AG04449 (cell line): ENCODE measurements at regions not wholly inside any gene's neighbourhood (a gene's known extent, or its start where the extent isn't known, plus 50 kb on each side); places are given as distances from the start of the nearest gene placed in this dataset.

ENCODE experiments used
- CTCF ChIA-PET: fragments of 350-600 bp; formaldehyde crosslinking; extraction: SDS; loops from one replicate; lab custom pipeline; 2021; ENCODE audit warnings: antibody characterized with exemption; lab: Yijun Ruan, JAX
- POLR2A ChIA-PET: fragments of 400-600, 350-600 bp; formaldehyde crosslinking; extraction: SDS; loops from one replicate; lab custom pipeline; 2020; ENCODE audit warnings: antibody characterized with exemption, inconsistent platforms; lab: Yijun Ruan, JAX
- DNase-seq: peaks from one replicate; pipeline ENCODE4 v3.0.0-alpha.2; 2010; ENCODE audit warnings: low read depth, low spot score
- H3K4me3 ChIP-seq: 2 replicates; pipeline ENCODE4 v1.5.1; 2011; ENCODE audit warnings: low read depth, mild to moderate bottlenecking, control low read depth, low read length
- TF ChIP-seq, protein P1 (sequence below): IDR thresholded peaks from one replicate; pipeline ENCODE4 v1.5.1; 2011; ENCODE audit warnings: mild to moderate bottlenecking, moderate library complexity, low read length, control low read depth, inconsistent platforms; ENCODE audit not compliant: insufficient read depth; ENCODE audit errors: missing control alignments

DNA sequence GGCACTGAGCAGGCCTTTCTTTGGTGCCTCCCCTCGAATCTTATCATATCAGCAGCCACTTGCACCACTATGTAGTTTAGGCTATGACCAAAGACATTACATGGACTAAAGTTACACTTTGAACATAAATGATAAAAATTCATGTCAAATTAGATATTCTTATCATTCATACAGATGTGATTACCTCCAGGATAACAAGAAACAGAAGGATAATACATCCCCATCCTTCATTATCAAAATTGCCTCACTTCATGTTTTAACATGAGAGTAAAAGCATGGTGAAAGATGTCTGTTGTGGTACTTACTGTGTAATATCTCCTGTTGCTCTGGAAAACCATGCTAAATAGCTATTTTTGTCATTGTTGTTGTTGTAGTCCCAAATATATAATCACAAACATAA is 230.8 kb upstream of the RND3 start:
- POLR2A ChIA-PET = no interaction called here
- TF ChIP-seq, protein P1, sequence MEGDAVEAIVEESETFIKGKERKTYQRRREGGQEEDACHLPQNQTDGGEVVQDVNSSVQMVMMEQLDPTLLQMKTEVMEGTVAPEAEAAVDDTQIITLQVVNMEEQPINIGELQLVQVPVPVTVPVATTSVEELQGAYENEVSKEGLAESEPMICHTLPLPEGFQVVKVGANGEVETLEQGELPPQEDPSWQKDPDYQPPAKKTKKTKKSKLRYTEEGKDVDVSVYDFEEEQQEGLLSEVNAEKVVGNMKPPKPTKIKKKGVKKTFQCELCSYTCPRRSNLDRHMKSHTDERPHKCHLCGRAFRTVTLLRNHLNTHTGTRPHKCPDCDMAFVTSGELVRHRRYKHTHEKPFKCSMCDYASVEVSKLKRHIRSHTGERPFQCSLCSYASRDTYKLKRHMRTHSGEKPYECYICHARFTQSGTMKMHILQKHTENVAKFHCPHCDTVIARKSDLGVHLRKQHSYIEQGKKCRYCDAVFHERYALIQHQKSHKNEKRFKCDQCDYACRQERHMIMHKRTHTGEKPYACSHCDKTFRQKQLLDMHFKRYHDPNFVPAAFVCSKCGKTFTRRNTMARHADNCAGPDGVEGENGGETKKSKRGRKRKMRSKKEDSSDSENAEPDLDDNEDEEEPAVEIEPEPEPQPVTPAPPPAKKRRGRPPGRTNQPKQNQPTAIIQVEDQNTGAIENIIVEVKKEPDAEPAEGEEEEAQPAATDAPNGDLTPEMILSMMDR = no peak
- CTCF ChIA-PET = interaction anchor here (1.1 kb wide), 1 partner anchor 15 kb away, joined by 3 read pairs; no protein-coding TSS in a partner anchor
- H3K4me3 ChIP-seq = no peak overlapping the region
- DNase-seq = no peak

DNA sequence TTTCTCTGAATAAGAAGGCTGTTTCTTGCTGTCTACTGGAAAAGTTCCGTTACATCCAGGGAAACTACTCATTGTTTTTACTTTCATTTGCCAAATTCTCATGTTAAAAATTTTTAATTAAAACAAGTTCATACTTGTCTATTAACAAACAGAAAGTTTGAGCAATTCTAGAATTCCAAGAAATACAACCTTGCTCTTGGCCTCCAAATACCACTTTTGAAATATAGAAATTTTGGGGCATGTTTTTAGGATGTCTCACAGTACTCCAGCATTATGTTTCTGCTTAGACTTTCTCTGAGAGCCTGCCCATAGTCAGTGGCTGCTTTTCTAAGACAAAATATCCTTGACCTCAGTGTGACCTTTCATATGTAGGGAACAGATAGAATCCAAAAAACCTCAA is 228.7 kb upstream of the RND3 start:
- CTCF ChIA-PET = no interaction called here
- TF ChIP-seq, protein P1 = no peak
- H3K4me3 ChIP-seq = no peak overlapping the region
- no peak for DNase-seq
- POLR2A ChIA-PET = no interaction called here

DNA sequence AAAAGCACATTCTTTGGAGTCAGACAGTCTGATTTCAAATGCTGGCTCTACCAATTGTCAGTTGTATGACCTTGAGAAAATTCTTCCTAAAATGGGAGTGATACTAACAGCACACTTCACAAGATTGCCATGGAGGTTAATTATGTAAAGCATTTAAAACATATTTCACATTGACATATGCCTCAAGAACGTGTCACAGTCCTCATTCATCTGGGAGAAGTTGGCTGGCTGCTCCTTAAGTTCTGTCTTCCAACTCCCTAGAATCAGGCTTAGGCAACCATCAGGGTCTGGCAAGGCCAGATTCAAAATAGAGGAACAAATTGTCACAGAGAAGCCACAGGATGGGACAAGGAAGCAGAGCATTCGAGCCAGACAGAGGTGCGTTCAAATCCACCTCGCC is 228.0 kb upstream of the RND3 start:
- TF ChIP-seq, protein P1 = no peak
- CTCF ChIA-PET = no interaction called here

DNA sequence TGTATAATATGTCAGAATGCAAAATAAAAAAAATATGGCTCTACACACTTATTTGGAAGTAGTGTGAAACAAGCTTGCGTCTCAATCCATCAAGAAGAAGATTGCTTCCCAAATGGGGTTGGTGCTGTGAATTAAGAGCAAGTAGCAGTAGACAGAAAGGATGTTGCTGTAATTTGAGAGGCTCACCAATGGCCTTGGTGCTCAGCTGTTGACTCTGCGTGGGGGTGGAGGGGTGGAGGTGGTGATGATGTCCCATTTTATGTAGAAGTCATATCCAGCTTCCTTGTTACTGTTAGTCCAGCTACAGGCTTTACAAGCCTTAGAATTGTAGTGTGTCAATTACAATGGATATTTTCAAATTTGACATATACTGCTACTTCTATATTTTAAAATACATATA is 223.4 kb upstream of the RND3 start:
- no peak for DNase-seq
- no peak overlapping the region for H3K4me3 ChIP-seq
- TF ChIP-seq, protein P1 = no peak
- ChIA-PET CTCF (no interaction called here), POLR2A (no interaction called here)

More for the DNA sequence above, 228.0 kb upstream of the RND3 start:
- no peak for DNase-seq
- POLR2A ChIA-PET = no interaction called here
- no peak overlapping the region for H3K4me3 ChIP-seq

DNA sequence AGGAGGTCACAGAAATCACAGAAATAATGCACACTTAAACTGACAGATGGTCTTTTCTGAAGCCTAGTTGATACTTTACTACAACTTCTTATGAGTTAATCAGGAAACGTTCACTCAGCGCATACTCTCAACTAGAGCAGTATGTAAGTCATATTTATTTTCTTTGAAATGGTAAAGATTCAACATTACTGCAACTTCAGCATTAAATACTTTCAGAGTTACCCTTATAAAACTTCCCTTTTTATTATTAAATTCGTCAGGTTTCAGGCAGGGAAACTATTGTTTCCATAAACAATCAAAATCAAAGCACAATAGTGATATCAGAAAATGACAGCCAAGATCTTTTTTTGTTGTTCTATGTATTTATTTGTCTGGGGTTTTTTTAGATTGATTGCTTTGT is 222.6 kb upstream of the RND3 start:
- no peak overlapping the region for H3K4me3 ChIP-seq
- no peak for DNase-seq
- CTCF ChIA-PET = no interaction called here
- TF ChIP-seq, protein P1 = no peak
- POLR2A ChIA-PET = no interaction called here

DNA sequence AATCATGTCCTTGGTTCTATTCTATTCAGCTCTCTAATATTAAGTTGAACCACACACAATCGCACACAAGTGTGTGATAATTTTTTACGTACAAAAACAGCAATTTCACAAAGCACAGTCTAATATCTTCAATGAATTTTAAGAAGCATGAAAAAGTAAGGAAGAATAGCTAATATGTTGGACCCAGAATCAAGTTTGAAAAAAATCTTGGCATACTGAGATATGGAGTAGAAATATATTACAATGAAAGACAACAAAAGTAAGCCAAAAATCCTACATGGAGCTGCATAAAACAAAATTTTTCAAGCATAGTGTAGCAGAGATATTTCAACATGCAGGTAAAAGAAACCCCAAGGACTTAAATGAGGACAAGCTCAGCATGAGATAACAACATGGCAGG is 219.1 kb upstream of the RND3 start:
- TF ChIP-seq, protein P1 = no peak
- ChIA-PET CTCF (no interaction called here), POLR2A (no interaction called here)
- no peak for DNase-seq
- no peak overlapping the region for H3K4me3 ChIP-seq

DNA sequence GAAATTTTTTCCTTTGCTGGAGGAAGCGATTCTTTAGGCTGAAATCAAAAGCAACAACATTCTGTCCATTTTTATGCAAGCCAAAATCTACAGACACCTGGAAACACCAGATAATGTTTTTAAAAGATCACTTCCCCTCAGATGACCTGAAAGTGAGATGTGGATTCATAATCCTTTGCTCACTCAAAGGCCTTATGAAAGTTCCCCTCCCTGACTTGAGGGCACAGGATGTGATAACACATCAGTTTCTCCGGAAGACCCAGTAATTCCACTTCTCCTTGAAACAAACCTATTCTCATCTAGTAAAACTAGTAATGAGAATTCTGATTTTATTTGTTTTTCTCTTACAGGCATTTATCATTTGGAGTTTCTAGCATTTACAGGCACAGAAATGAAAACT is 218.3 kb upstream of the RND3 start:
- no peak overlapping the region for H3K4me3 ChIP-seq
- TF ChIP-seq, protein P1 = no peak
- ChIA-PET POLR2A (no interaction called here), CTCF (no interaction called here)
- no peak for DNase-seq
